ENCODE measurements at regions not wholly inside any gene's neighbourhood (a gene's known extent, or its start where the extent isn't known, plus 50 kb on each side); places are given as distances from the start of the nearest gene placed in this dataset.

DNA sequence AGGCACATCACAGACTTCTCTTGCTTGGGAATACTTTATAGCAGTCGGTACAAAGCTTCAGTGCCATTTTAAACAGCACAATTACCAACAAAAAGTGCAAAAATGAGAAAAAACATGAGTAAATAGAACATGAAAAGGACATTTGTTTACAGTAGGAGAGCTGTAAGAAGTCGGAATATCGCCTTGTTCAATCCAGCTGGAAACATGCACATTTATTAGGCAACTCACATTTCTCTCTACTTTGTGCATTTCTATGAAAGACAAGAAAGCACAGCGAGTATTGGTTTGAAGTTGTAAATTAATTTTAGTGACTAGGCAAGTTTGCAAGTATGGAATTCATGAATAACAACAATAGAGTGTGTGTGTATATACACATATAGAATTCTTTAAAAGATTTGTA lies 484.7 kb downstream of the DACH1 start:
- TF ChIP-seq, protein P1, sequence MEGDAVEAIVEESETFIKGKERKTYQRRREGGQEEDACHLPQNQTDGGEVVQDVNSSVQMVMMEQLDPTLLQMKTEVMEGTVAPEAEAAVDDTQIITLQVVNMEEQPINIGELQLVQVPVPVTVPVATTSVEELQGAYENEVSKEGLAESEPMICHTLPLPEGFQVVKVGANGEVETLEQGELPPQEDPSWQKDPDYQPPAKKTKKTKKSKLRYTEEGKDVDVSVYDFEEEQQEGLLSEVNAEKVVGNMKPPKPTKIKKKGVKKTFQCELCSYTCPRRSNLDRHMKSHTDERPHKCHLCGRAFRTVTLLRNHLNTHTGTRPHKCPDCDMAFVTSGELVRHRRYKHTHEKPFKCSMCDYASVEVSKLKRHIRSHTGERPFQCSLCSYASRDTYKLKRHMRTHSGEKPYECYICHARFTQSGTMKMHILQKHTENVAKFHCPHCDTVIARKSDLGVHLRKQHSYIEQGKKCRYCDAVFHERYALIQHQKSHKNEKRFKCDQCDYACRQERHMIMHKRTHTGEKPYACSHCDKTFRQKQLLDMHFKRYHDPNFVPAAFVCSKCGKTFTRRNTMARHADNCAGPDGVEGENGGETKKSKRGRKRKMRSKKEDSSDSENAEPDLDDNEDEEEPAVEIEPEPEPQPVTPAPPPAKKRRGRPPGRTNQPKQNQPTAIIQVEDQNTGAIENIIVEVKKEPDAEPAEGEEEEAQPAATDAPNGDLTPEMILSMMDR (IDR thresholded peaks at IDR 0.05), result no peak
- TF ChIP-seq POLR2AphosphoS5 (IDR thresholded peaks at IDR 0.05; ENCODE audit: insufficient read depth in 1 of 2, low read depth in 1 of 2) (no peak), POLR2A (IDR thresholded peaks at IDR 0.05) (no peak)
